IPS-15b (cell line): ENCODE measurements at regions not wholly inside any gene's neighbourhood (a gene's known extent, or its start where the extent isn't known, plus 50 kb on each side); places are given as distances from the start of the nearest gene placed in this dataset.

Source experiments
- H3K27me3 ChIP-seq: one replicate; pipeline ENCODE4 v1.6.1; 2013; ENCODE audit warnings: low read length; ENCODE audit not compliant: control insufficient read depth, insufficient read depth
- H3K36me3 ChIP-seq: one replicate; pipeline ENCODE4 v1.6.1; 2013; ENCODE audit warnings: low read length; ENCODE audit not compliant: control insufficient read depth, insufficient read depth
- H3K4me1 ChIP-seq: one replicate; pipeline ENCODE4 v1.6.1; 2013; ENCODE audit warnings: mild to moderate bottlenecking, low read length; ENCODE audit not compliant: control insufficient read depth, insufficient read depth
- H3K4me3 ChIP-seq: one replicate; pipeline ENCODE4 v1.5.1; 2013; ENCODE audit warnings: low read depth, low read length
- H3K9ac ChIP-seq: one replicate; pipeline ENCODE4 v1.6.1; 2013; ENCODE audit warnings: low read depth, mild to moderate bottlenecking, low read length
- H3K9me3 ChIP-seq: one replicate; pipeline ENCODE4 v1.6.1; 2013; ENCODE audit warnings: mild to moderate bottlenecking, low read length; ENCODE audit not compliant: control insufficient read depth, insufficient read depth

DNA sequence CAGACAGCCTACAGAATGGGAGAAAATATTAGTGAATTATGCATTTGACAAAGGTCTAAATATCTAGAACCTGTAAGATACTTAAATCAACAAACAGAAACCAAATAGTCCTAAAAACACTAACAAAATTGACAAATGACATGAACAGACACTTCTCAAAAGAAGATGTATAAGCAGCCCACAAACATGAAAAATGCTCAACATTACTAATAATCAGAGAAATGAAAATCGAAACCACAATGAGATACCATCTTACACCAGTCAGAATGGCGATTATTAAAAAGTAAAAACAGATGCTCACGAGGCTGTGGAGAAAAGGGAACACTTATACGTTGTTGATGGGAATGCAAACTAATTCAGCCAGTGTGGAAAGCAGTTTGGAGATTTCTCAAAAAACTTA is 1186.8 kb downstream of the DTWD2 start:
- H3K9me3 ChIP-seq, result no peaks in the 10 kb centered on the region
- no peaks in the 10 kb centered on the region for H3K27me3 ChIP-seq
- no peaks in the 10 kb centered on the region for H3K4me1 ChIP-seq
- H3K9ac ChIP-seq, result no peak overlapping the region
- no peak overlapping the region for H3K4me3 ChIP-seq
- H3K36me3 ChIP-seq, result no peaks in the 10 kb centered on the region

DNA sequence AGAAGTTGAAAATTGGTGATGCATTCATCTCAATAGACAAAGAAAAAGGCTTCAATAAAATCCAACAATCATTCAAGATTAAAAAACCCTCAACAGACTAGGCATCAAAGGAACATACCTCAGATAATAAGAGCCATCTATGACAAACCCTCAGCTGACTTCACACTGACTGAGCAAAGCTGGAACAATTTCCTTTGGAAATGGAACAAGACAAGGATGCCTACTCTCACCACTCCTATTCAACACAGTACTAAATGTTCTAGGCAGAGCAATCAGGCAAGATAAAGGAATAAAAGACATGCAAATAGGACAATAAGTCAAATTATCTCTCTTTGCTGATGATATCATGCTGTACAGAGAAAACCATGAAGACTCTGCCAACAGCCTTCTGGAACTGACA is 1188.1 kb downstream of the DTWD2 start:
- H3K4me3 ChIP-seq, result no peak overlapping the region
- no peaks in the 10 kb centered on the region for H3K27me3 ChIP-seq
- H3K4me1 ChIP-seq, result no peaks in the 10 kb centered on the region
- H3K36me3 ChIP-seq, result no peaks in the 10 kb centered on the region
- H3K9ac ChIP-seq, result no peak overlapping the region
- H3K9me3 ChIP-seq, result no peaks in the 10 kb centered on the region

DNA sequence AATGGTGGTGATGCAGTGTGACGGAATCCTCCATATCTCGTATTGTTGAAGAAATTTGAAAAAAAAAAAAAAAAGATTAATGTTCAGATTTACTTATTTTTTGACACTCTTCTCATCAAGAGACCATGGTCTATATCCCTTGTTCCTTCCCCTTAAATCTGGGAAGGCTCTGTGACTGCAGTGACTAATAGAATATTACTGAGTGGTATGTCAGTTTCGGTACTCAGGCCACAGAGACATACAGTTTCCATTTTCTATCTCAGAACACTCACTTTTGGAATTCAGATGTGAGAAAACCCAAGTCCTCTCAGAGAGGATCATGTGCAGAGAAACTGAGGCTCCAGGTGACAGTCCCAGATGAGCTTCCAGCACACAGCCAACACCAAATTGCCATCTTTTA is 1193.5 kb downstream of the DTWD2 start:
- Histone ChIP-seq H3K4me3 (no peak overlapping the region), H3K27me3 (no peaks in the 10 kb centered on the region), H3K4me1 (no peaks in the 10 kb centered on the region), H3K36me3 (no peaks in the 10 kb centered on the region), H3K9me3 (no peaks in the 10 kb centered on the region), H3K9ac (no peak overlapping the region)

DNA sequence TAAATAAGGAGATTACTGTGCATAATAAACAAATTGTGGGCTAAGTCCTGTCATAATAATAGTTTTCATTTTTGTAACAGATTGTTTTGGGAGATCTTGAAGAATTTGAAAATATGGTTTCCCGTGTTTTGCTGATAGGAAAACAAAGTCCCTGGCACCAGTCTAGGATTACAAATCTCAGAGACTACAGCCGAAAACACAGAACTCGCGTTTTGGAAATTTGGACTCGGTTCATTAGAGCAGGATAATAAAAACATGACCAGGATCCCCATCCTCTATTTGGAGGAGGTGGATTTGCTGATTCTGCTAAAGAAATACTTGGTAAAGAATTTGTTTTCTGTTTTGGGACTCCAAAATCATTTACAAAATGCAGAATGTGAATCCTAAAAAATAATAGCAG is 1194.4 kb downstream of the DTWD2 start:
- Histone ChIP-seq H3K36me3 (no peaks in the 10 kb centered on the region), H3K27me3 (no peaks in the 10 kb centered on the region), H3K4me3 (no peak overlapping the region), H3K9me3 (no peaks in the 10 kb centered on the region), H3K4me1 (no peaks in the 10 kb centered on the region), H3K9ac (no peak overlapping the region)

DNA sequence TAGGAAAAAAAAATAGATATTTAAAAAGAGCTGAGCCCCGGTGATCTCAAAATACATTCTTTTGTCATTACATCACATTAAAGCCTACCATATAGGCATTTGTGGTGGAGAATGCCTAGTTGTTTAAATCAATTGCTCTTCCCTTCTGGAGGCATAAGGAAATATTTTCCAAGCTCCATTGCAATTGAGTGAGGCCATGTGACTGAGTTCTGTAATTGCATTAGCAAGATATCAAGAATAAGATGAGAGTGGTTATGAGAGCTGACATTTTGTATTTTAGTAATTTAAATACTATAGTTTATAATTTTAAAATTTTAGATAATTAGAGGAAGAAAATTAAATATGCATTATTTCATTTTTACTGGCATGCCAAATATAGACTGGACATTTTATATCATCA is 1195.9 kb downstream of the DTWD2 start:
- no peaks in the 10 kb centered on the region for H3K36me3 ChIP-seq
- H3K27me3 ChIP-seq, result no peaks in the 10 kb centered on the region
- H3K9me3 ChIP-seq, result no peaks in the 10 kb centered on the region
- H3K4me1 ChIP-seq, result no peaks in the 10 kb centered on the region
- H3K4me3 ChIP-seq, result no peak overlapping the region
- no peak overlapping the region for H3K9ac ChIP-seq

GRCh38 chr5:117788596-117788995 is 1199.8 kb downstream of the DTWD2 start:
- H3K4me1 ChIP-seq, result no peaks in the 10 kb centered on the region
- no peaks in the 10 kb centered on the region for H3K27me3 ChIP-seq
- no peaks in the 10 kb centered on the region for H3K9me3 ChIP-seq
- no peaks in the 10 kb centered on the region for H3K36me3 ChIP-seq
- H3K9ac ChIP-seq, result no peak overlapping the region
- H3K4me3 ChIP-seq, result no peak overlapping the region

DNA sequence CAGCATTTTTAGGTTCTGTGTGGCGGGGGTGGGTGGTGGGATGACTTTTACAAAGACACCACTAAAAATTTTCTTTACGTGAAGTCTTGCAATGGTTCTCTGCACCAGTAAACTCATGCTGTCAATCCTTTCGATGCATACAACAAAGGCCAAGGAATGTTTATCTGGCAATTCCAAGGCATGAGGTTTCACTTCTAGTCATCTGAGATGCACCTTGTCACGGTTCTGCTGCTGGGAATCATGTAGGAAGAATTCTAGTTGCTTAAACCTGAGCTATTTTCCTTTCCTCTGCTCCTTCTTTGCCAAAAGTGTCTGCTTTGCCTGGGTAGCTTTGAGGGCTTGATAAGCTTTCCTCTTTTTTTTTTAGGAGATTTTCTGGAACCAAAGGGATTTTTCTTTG is 1204.5 kb upstream of the SEMA6A start:
- Histone ChIP-seq H3K4me1 (peaks cover 3% of the 10 kb centered on the region), H3K4me3 (no peak overlapping the region), H3K9ac (no peak overlapping the region), H3K9me3 (no peaks in the 10 kb centered on the region), H3K27me3 (no peaks in the 10 kb centered on the region), H3K36me3 (no peaks in the 10 kb centered on the region)

- Histone ChIP-seq H3K9me3 (no peaks in the 10 kb centered on the region), H3K4me3 (no peak overlapping the region), H3K9ac (no peak overlapping the region), H3K4me1 (no peaks in the 10 kb centered on the region), H3K27me3 (no peaks in the 10 kb centered on the region), H3K36me3 (no peaks in the 10 kb centered on the region)
Measured at GRCh38 chr5:117776977-117777376, 1202.4 kb upstream of the SEMA6A start.

GRCh38 chr5:117769877-117770276 is 1195.3 kb upstream of the SEMA6A start:
- Histone ChIP-seq H3K9ac (no peak overlapping the region), H3K9me3 (no peaks in the 10 kb centered on the region), H3K27me3 (no peaks in the 10 kb centered on the region), H3K36me3 (no peaks in the 10 kb centered on the region), H3K4me1 (no peaks in the 10 kb centered on the region), H3K4me3 (no peak overlapping the region)

DNA sequence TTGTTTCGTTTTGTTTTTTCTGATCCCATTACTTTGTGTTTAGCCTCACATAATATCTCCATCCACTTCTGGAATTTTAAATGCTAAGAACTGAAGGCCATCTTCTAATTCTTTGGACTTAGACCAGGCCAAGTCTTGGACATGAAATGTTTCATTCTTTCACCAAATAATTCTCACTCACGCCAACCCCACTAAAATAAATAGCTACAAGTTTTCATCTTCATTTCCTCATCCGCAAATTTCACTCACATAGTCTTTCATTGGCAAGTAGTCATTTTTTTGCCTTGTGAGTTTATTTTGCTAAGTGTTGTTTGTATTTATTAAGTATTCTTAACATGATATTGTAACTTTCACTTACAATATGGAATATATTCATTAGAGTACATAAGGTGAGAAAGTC is 1188.6 kb upstream of the SEMA6A start:
- no peaks in the 10 kb centered on the region for H3K36me3 ChIP-seq
- H3K4me1 ChIP-seq, result no peaks in the 10 kb centered on the region
- no peak overlapping the region for H3K9ac ChIP-seq
- no peak overlapping the region for H3K4me3 ChIP-seq
- H3K9me3 ChIP-seq, result no peaks in the 10 kb centered on the region
- H3K27me3 ChIP-seq, result no peaks in the 10 kb centered on the region

DNA sequence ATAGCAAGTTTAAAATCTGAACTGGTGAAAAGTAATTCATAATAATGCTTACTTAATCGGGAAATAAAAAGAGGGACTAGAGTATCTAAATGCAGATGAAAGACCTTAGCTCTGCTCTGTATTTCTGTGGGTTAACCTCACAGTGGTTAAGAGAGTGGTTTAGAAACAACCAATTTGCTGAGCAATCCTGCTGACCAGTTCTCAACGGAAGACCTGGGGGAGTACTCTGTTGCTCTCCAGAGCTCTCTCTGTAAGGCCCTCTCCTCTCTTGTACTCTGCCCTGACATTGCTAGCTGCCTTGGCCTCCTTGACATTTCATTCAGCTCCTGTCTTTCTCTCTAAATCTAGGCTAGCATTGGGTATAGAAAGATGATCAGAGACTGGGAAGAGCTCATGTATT is 1186.6 kb upstream of the SEMA6A start:
- no peaks in the 10 kb centered on the region for H3K27me3 ChIP-seq
- H3K9me3 ChIP-seq, result no peaks in the 10 kb centered on the region
- H3K4me3 ChIP-seq, result no peak overlapping the region
- no peaks in the 10 kb centered on the region for H3K4me1 ChIP-seq
- no peak overlapping the region for H3K9ac ChIP-seq
- H3K36me3 ChIP-seq, result no peaks in the 10 kb centered on the region

GRCh38 chr5:117759849-117760499 is 1185.4 kb upstream of the SEMA6A start:
- Histone ChIP-seq H3K27me3 (no peaks in the 10 kb centered on the region), H3K4me1 (no peaks in the 10 kb centered on the region), H3K9me3 (no peaks in the 10 kb centered on the region), H3K9ac (no peak overlapping the region), H3K36me3 (no peaks in the 10 kb centered on the region), H3K4me3 (no peak overlapping the region)
